SH-SY5Y (cell line): ENCODE measurements at regions not wholly inside any gene's neighbourhood (a gene's known extent, or its start where the extent isn't known, plus 50 kb on each side); places are given as distances from the start of the nearest gene placed in this dataset.

Source experiments
- GATA2 ChIP-seq: IDR thresholded peaks from 2 replicates; pipeline ENCODE4 v1.6.1; 2011; ENCODE audit warnings: mild to moderate bottlenecking, low read depth, low read length
- GATA3 ChIP-seq: IDR thresholded peaks from 2 replicates; pipeline ENCODE4 v1.6.1; 2011; ENCODE audit warnings: low read depth, mild to moderate bottlenecking, low read length, moderate library complexity

GRCh38 chr11:70703141-70704064, 305.1 kb downstream of the CTTN start:
- no peak for TF ChIP-seq GATA3
- TF ChIP-seq GATA2: no peak

GRCh38 chr11:70705097-70705496, 306.8 kb downstream of the CTTN start:
- TF ChIP-seq GATA3 (no peak), GATA2 (no peak)

GRCh38 chr11:70705930-70706329, 307.6 kb downstream of the CTTN start:
- TF ChIP-seq GATA2: no peak
- no peak for TF ChIP-seq GATA3

- TF ChIP-seq GATA3: no peak
- no peak for TF ChIP-seq GATA2
Measured at GRCh38 chr11:70707821-70708220, 309.5 kb downstream of the CTTN start.

GRCh38 chr11:70709596-70709995, 311.3 kb downstream of the CTTN start:
- TF ChIP-seq GATA3 (no peak), GATA2 (no peak)

GRCh38 chr11:70710192-70710591, 311.9 kb downstream of the CTTN start:
- TF ChIP-seq GATA3: no peak

GRCh38 chr11:70710601-70711000, 312.3 kb downstream of the CTTN start:
- TF ChIP-seq GATA3 (no peak), GATA2 (no peak)

GRCh38 chr11:70711095-70711910, 313.0 kb downstream of the CTTN start:
- no peak for TF ChIP-seq GATA3
- TF ChIP-seq GATA2: no peak

GRCh38 chr11:70711911-70712185, 313.5 kb downstream of the CTTN start:
- TF ChIP-seq GATA3 (no peak), GATA2 (no peak)

- TF ChIP-seq GATA2: no peak
- no peak for TF ChIP-seq GATA3
Measured at GRCh38 chr11:70712471-70712870, 314.1 kb downstream of the CTTN start.

GRCh38 chr11:70713086-70713835, 314.9 kb downstream of the CTTN start:
- TF ChIP-seq GATA3 (no peak), GATA2 (no peak)

GRCh38 chr11:70713988-70714665, 315.8 kb downstream of the CTTN start:
- TF ChIP-seq GATA2 (peak; percentile 76), GATA3 (no peak; the same call in 1 of the 2 replicates)

GRCh38 chr11:70715166-70715951, 317.0 kb downstream of the CTTN start:
- TF ChIP-seq GATA3: no peak
- TF ChIP-seq GATA2: no peak
